Upper lobe of right lung (tissue), 1 donor: ENCODE measurements at regions not wholly inside any gene's neighbourhood (a gene's known extent, or its start where the extent isn't known, plus 50 kb on each side); places are given as distances from the start of the nearest gene placed in this dataset.

Experiments used
- ATAC-seq: fragments of 200-7000 bp; cut with Tn5 transposase; one replicate; pipeline ENCODE4 v1.9.1; 2020; ENCODE audit warnings: mild to moderate bottlenecking, moderate library complexity
- DNase-seq: peaks from one replicate; pipeline ENCODE4 v3.0.0-alpha.2; 2020
- H3K27ac ChIP-seq: fragments of 200-600 bp; one replicate; pipeline ENCODE4 v1.8.0; 2022
- H3K27me3 ChIP-seq: fragments of 200-600 bp; one replicate; pipeline ENCODE4 v1.8.0; 2022; ENCODE audit warnings: mild to moderate bottlenecking
- H3K36me3 ChIP-seq: fragments of 200-600 bp; one replicate; pipeline ENCODE4 v1.8.0; 2022
- H3K4me1 ChIP-seq: fragments of 200-600 bp; one replicate; pipeline ENCODE4 v1.8.0; 2022
- H3K4me3 ChIP-seq: fragments of 200-600 bp; one replicate; pipeline ENCODE4 v1.8.0; 2022; ENCODE audit warnings: mild to moderate bottlenecking
- H3K9me3 ChIP-seq: fragments of 200-600 bp; one replicate; pipeline ENCODE4 v1.8.0; 2022
- intact Hi-C: fragments of 100-400 bp; cut with DNase I; formaldehyde crosslinking; loops from one replicate; pipeline ENCODE4 v1.11.0; 2022
- TF ChIP-seq, protein P1 (sequence below): fragments of 200-600 bp; IDR thresholded peaks from one replicate; pipeline ENCODE4 v1.8.0; 2022; ENCODE audit warnings: antibody characterized with exemption
- donor health status: DM: no; HTN: yes; CAD: no; lungs with severe emphysema.

DNA sequence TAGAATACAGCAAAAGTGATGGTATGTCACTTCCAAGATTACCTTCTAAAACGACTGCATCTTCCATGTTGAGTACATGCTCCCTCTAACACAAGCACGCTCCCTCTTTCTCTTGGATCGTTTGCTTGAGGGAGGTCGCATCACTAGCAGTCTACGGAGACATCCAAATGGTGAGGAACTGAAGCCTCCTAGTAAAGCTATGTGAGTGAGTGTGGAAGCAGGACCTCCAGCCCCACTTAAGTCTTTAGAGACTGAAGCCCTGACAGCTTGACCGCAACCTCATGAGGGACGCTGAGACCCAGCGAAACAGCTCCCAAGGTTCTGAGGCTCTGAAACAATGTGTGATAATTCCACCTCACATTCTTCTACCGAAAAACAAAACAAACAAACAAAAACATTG lies 486.7 kb upstream of the GCFC2 start:
- no peaks in the 10 kb centered on the region for H3K4me1 ChIP-seq
- DNase-seq = no peak
- H3K9me3 ChIP-seq = no peaks in the 10 kb centered on the region
- no peak overlapping the region for H3K4me3 ChIP-seq
- no peak for ATAC-seq
- H3K27me3 ChIP-seq = no peaks in the 10 kb centered on the region
- intact Hi-C loops = no loop called here
- H3K27ac ChIP-seq = no peak overlapping the region
- no peaks in the 10 kb centered on the region for H3K36me3 ChIP-seq
- TF ChIP-seq, protein P1, sequence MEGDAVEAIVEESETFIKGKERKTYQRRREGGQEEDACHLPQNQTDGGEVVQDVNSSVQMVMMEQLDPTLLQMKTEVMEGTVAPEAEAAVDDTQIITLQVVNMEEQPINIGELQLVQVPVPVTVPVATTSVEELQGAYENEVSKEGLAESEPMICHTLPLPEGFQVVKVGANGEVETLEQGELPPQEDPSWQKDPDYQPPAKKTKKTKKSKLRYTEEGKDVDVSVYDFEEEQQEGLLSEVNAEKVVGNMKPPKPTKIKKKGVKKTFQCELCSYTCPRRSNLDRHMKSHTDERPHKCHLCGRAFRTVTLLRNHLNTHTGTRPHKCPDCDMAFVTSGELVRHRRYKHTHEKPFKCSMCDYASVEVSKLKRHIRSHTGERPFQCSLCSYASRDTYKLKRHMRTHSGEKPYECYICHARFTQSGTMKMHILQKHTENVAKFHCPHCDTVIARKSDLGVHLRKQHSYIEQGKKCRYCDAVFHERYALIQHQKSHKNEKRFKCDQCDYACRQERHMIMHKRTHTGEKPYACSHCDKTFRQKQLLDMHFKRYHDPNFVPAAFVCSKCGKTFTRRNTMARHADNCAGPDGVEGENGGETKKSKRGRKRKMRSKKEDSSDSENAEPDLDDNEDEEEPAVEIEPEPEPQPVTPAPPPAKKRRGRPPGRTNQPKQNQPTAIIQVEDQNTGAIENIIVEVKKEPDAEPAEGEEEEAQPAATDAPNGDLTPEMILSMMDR = no peak

DNA sequence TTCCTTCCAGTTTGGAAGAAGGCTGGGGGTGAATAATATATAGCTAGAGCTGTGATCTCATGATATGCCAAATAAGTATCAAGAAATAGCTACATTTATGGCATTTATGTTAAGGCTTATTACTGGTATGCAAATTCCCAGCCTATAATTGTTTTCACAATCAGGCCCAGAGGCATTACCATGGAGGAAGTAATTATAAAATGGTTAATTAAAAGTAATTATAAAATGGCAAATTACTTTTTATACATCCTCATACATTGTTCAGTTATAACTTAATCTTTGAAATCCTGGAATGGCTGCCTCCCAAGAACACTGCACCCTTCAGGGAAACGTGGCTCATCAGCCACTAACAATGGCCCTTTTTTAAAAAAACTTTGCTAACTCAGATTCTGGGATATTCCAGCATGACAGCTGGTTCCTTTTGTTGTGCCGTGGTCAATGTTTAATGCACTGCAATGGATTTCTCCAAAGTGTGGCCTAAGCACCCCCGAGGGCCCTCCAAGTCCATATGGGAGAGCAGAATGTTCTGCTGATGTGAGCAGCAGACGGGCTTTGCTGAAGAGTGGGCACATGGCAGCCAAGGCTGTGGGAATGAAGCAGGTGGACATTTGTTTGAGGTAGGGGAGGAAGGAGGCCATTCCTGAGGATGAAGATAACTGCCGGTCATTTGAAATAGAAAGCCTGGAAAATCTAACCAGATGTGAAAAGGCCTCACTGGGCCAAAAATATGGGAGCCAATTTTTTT lies 483.5 kb upstream of the GCFC2 start:
- Histone ChIP-seq H3K27ac (no peak overlapping the region), H3K4me3 (no peak overlapping the region), H3K27me3 (no peaks in the 10 kb centered on the region), H3K4me1 (no peaks in the 10 kb centered on the region), H3K36me3 (no peaks in the 10 kb centered on the region), H3K9me3 (no peaks in the 10 kb centered on the region)
- ATAC-seq (no peak), DNase-seq (no peak)
- TF ChIP-seq, protein P1 = no peak
- intact Hi-C loops = no loop called here

DNA sequence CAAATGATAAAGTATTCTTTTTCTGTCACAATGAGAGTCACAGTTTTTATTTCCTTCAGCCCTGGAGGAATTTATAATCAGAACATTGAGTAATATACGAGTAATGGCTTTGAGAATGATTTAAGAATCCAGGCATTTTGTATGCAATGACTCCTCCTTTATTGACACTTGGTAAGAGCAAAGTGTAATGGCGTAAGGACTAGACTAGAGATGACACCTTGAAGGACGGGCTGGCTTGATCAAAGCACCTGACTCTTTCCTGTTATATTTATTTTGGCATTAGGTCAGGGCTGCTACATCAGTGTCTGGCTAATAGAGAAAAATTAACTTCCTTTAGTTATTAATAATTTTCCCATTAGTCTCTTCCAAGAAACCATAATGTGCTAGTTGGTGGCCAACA lies 482.4 kb upstream of the GCFC2 start:
- no peak overlapping the region for H3K4me3 ChIP-seq
- H3K9me3 ChIP-seq = no peaks in the 10 kb centered on the region
- no peak for DNase-seq
- H3K27me3 ChIP-seq = no peaks in the 10 kb centered on the region
- TF ChIP-seq, protein P1 = no peak
- ATAC-seq = no peak
- no peaks in the 10 kb centered on the region for H3K4me1 ChIP-seq
- no peak overlapping the region for H3K27ac ChIP-seq
- intact Hi-C loops = no loop called here
- H3K36me3 ChIP-seq = no peaks in the 10 kb centered on the region

DNA sequence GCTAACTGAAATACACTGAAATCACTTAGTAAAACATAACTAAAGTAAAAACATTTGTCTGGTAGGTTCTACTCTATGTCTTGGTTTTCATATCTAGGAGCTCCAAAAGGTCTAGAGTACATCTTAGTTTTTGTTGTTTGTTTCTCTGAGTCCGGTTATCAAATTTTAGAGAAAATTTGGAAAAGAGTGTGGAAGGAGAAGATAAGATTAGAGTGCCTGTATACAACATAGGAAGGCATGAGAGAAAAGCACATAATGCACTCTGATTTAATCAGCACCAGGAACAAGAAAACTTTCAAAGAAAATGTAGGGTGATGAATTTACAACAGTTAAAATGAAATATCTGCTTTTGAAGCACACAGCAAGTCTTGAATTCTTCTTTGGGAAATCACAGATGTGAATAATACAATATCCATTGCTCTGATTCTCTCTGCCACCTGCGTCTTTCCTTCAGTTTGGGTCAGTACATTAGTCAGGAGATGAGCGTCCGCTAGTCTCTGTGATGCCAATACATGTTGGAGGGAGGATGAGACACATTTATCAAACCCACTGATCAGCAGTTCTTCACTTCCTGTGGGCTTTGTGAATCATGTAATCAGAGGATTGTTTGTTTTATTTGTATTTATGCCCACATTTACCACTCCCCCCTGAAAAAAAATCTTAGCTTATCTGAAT lies 477.8 kb upstream of the GCFC2 start:
- intact Hi-C loops = no loop called here
- ATAC-seq (no peak), DNase-seq (no peak)

DNA sequence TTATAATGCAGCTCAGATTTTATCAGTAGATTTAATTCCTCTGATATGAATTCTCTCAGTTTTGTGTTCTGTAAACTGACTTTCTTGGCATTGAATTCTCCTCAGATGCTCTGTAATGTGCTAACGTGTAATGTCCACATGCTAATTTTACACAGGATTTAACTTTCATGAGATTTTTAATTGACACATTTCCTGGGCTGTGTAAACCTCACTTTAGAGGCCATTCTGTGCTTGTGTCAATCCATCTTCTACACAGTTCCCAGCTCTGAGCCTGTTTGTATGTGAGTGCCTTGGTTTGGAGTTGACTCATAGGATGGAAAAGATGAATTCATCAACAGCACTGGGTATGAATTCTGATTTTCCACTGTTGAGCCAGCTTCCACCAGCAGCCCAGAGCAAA lies 476.7 kb upstream of the GCFC2 start:
- Histone ChIP-seq H3K9me3 (no peaks in the 10 kb centered on the region), H3K4me1 (no peaks in the 10 kb centered on the region), H3K4me3 (no peak overlapping the region), H3K27ac (no peak overlapping the region), H3K27me3 (no peaks in the 10 kb centered on the region), H3K36me3 (no peaks in the 10 kb centered on the region)
- ATAC-seq (no peak), DNase-seq (no peak)
- intact Hi-C loops = no loop called here
- TF ChIP-seq, protein P1 = no peak

More for the DNA sequence above, 477.8 kb upstream of the GCFC2 start:
- H3K4me1 ChIP-seq = no peaks in the 10 kb centered on the region
- H3K4me3 ChIP-seq = no peak overlapping the region
- TF ChIP-seq, protein P1 = no peak
- H3K9me3 ChIP-seq = no peaks in the 10 kb centered on the region
- H3K27me3 ChIP-seq = no peaks in the 10 kb centered on the region
- no peak overlapping the region for H3K27ac ChIP-seq
- no peaks in the 10 kb centered on the region for H3K36me3 ChIP-seq
